Esophagus muscularis mucosa (tissue), 4 donors: ENCODE measurements at regions not wholly inside any gene's neighbourhood (a gene's known extent, or its start where the extent isn't known, plus 50 kb on each side); places are given as distances from the start of the nearest gene placed in this dataset.

Source experiments
- DNase-seq: peaks from one replicate; pipeline ENCODE4 v3.0.0-alpha.2; 2017; ENCODE audit errors: extremely low spot score
- H3K27ac ChIP-seq, 4 donors: fragments of 200-600 bp; sonication (generic); replicated peaks in 1 of 4; 1 replicate in 3 of 4; 2 replicates in 1 of 4; pipeline ENCODE4 v1.5.1; 2016 to 2019; ENCODE audit warnings: mild to moderate bottlenecking in 1 of 4
- H3K27me3 ChIP-seq, 4 donors: fragments of 200-600 bp; sonication (generic); one replicate each; pipeline versions ENCODE4 v1.5.1 to v1.6.0; 2016 to 2019
- H3K36me3 ChIP-seq, 4 donors: fragments of 200-600 bp; sonication (generic); one replicate each; pipeline ENCODE4 v1.5.1; 2016 to 2019
- H3K4me1 ChIP-seq, 4 donors: fragments of 200-600 bp; sonication (generic); one replicate each; pipeline ENCODE4 v1.5.1; 2016 to 2019
- H3K4me3 ChIP-seq, 4 donors: fragments of 200-600 bp; sonication (generic); 1 replicate in 2 of 4; 2 replicates in 2 of 4; pipeline ENCODE4 v1.5.1; 2016 to 2019; ENCODE audit warnings: mild to moderate bottlenecking in 4 of 4, moderate library complexity in 1 of 4
- H3K9me3 ChIP-seq, 4 donors: fragments of 200-600 bp; sonication (generic); 1 replicate in 3 of 4; 2 replicates in 1 of 4; pipeline ENCODE4 v1.5.1; 2016 to 2019
- EP300 ChIP-seq: sonication (generic); formaldehyde crosslinking; IDR thresholded peaks from one replicate; pipeline ENCODE4 v1.6.1; 2017; ENCODE audit warnings: antibody characterized with exemption
- POLR2A ChIP-seq: fragments of 450-650 bp; IDR thresholded peaks from one replicate; pipeline ENCODE4 v1.6.1; 2017; ENCODE audit warnings: antibody characterized with exemption, moderate library complexity, mild to moderate bottlenecking, low read depth
- POLR2AphosphoS5 ChIP-seq, 2 donors: sonication (generic); formaldehyde crosslinking; IDR thresholded peaks; one replicate each; pipeline ENCODE4 v1.6.1; 2017; ENCODE audit warnings: antibody characterized with exemption in 2 of 2
- WGBS: methylation state at CpG from one replicate; pipeline ENCODE4 v1.1.5; 2018; 5-methylcytosine and 5-hydroxymethylcytosine counted together
- intact Hi-C: fragments of 100-400 bp; cut with DNase I; formaldehyde crosslinking; loops from one replicate; pipeline ENCODE4 v1.15.1; 2023
- TF ChIP-seq, protein P1 (sequence below), 3 experiments: fragments of 200-600 bp in 2 of 3; fragments of 450-650 bp in 1 of 3; sonication (generic) in 2 of 3; IDR thresholded peaks; one replicate each; pipeline ENCODE4 v1.5.1; 2017 to 2019; ENCODE audit warnings: antibody characterized with exemption in 3 of 3, mild to moderate bottlenecking in 2 of 3, moderate library complexity in 1 of 3

DNA sequence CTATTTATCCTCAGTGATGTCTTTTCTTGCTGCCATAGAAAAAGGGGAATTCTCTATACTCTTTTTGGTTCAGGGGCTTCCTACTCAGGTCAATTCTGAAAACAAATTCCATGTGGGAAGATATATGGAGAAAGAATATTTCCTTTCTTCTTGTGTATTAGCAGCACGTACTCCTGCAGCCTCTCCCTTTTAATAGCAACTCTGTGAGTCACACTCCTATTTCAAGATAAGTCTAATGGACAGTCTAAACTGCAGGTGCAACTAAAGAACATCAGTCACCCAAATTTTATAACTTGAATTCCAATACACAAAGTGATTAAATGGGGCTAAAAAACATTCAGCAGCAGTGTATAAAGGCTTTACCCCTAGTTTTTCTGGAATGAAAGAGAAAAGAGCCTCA, 942.2 kb downstream of the CNTNAP5 start:
- intact Hi-C loops = no loop called here
- Histone ChIP-seq H3K4me3 (no peak overlapping the region), H3K36me3 (no peaks in the 10 kb centered on the region), H3K9me3 (no peaks in the 10 kb centered on the region), H3K27ac (no peak overlapping the region), H3K4me1 (peaks cover 0 to 8% (median 0%) of the 10 kb centered on the region in 4 donors), H3K27me3 (no peaks in the 10 kb centered on the region)
- TF ChIP-seq, protein P1, sequence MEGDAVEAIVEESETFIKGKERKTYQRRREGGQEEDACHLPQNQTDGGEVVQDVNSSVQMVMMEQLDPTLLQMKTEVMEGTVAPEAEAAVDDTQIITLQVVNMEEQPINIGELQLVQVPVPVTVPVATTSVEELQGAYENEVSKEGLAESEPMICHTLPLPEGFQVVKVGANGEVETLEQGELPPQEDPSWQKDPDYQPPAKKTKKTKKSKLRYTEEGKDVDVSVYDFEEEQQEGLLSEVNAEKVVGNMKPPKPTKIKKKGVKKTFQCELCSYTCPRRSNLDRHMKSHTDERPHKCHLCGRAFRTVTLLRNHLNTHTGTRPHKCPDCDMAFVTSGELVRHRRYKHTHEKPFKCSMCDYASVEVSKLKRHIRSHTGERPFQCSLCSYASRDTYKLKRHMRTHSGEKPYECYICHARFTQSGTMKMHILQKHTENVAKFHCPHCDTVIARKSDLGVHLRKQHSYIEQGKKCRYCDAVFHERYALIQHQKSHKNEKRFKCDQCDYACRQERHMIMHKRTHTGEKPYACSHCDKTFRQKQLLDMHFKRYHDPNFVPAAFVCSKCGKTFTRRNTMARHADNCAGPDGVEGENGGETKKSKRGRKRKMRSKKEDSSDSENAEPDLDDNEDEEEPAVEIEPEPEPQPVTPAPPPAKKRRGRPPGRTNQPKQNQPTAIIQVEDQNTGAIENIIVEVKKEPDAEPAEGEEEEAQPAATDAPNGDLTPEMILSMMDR (IDR thresholded peaks at IDR 0.05) = no peak
- TF ChIP-seq POLR2A = no peak
- TF ChIP-seq POLR2AphosphoS5 (IDR thresholded peaks at IDR 0.05) = no peak
- no peak for TF ChIP-seq EP300
- WGBS = 6% methylated on average over 1 of the region's 1 CpG
- DNase-seq = no peak

DNA sequence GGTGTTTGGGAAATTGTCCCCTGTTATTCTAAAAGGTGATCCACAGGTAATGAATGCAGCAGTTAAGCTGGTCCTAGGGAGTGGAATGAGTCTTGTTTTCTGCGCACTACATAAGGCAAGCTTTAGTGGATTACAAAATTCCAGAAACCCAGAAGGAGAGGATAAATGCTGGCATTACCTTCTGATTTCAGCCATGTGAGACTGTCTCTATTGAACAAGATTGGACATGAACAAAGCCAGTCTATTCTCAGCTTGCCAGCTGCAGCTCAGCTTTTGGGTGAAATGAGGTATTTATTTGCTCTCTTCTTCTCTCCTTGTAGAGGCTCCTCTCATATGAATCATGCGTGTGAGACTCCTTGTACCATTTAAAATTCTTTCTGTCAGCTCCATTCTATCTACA, 944.9 kb downstream of the CNTNAP5 start:
- Histone ChIP-seq H3K9me3 (no peaks in the 10 kb centered on the region), H3K4me3 (no peak overlapping the region)
- intact Hi-C loops = no loop called here

DNA sequence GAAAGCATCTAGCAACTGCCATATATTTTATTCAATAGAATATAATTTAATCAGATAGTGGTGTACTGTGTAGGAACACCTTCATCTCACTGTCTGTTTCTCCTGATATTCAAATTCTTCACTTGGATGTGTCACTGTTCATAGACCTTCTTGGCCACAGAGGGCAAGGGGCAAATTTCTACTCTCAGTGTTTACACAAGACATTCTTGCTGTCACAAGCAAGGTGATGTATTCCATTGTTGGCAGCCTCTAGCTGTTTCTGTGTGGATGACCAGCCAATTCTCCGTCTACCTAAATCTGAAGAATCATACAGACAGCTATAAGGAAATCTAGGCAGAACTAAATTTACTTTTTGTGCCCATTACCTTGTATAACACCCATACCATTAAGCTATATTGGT, 948.3 kb downstream of the CNTNAP5 start:
- Histone ChIP-seq H3K4me3 (no peak overlapping the region), H3K36me3 (no peaks in the 10 kb centered on the region), H3K27me3 (no peaks in the 10 kb centered on the region), H3K9me3 (no peaks in the 10 kb centered on the region), H3K4me1 (peaks cover 0 to 9% (median 6%) of the 10 kb centered on the region in 4 donors), H3K27ac (no peak overlapping the region)
- WGBS = 64% methylated on average over 1 of the region's 1 CpG
- TF ChIP-seq POLR2AphosphoS5 (IDR thresholded peaks at IDR 0.05) = no peak
- TF ChIP-seq EP300 = no peak
- DNase-seq = no peak
- intact Hi-C loops = no loop called here

More for the DNA sequence above, 944.9 kb downstream of the CNTNAP5 start:
- TF ChIP-seq, protein P1 (IDR thresholded peaks at IDR 0.05) = no peak
- TF ChIP-seq POLR2A (no peak), POLR2AphosphoS5 (IDR thresholded peaks at IDR 0.05) (no peak), EP300 (no peak)
- Histone ChIP-seq H3K27ac (no peak overlapping the region), H3K27me3 (no peaks in the 10 kb centered on the region), H3K4me1 (peaks cover 0 to 17% (median 6%) of the 10 kb centered on the region in 4 donors), H3K36me3 (no peaks in the 10 kb centered on the region)
- no peak for DNase-seq
- 86% methylated on average over 2 of the region's 2 CpGs for WGBS

DNA sequence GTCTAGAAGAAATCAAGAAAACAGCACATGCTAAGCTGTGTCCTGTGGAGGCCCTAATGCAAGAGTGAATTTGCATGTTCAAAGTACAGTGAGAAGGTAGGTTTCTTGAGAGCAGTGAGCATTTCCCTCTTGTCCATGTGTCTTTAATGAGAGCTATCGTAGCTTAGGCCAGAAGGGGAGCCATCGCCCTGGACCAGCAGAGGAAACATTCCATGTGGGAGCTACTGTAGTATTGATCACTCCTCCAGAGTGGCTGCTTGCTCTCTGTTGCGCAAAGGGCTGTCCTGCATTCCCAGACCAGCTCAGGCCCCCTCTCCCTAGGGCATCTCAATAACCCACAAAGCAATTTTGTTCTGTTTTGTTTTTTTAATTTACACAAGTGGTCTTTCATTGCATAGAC, 950.1 kb downstream of the CNTNAP5 start:
- intact Hi-C loops = no loop called here
- peaks cover 0 to 9% (median 6%) of the 10 kb centered on the region in 4 donors for H3K4me1 ChIP-seq
- no peak overlapping the region for H3K4me3 ChIP-seq
- no peaks in the 10 kb centered on the region for H3K9me3 ChIP-seq
- WGBS = 92% methylated on average over 3 of the region's 3 CpGs
- DNase-seq = no peak
- no peaks in the 10 kb centered on the region for H3K36me3 ChIP-seq
- no peaks in the 10 kb centered on the region for H3K27me3 ChIP-seq
- H3K27ac ChIP-seq = no peak overlapping the region
- TF ChIP-seq POLR2A (no peak), POLR2AphosphoS5 (IDR thresholded peaks at IDR 0.05) (no peak), EP300 (no peak)
- TF ChIP-seq, protein P1 (IDR thresholded peaks at IDR 0.05) = no peak

DNA sequence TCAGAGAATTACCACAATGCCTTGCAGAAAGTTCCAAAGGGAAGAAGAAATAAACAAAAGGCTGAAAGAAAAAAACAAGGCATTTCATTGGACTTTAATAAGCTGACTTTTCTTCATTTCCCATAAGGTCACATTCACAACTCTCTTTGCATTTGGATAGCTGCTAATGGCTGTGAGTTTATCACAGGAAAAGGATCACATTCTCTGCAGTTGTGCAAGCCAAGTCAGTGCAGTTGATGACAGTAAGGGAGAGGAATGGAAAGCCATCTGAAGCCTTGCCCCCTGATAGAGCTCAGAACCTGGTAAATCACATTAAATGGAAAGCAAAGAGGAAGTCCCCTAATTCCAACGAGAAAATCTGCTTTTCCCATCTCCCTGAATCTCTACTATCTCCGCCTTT, 950.6 kb downstream of the CNTNAP5 start:
- Histone ChIP-seq H3K27me3 (no peaks in the 10 kb centered on the region), H3K36me3 (no peaks in the 10 kb centered on the region), H3K9me3 (no peaks in the 10 kb centered on the region), H3K4me3 (no peak overlapping the region), H3K4me1 (peaks cover 0 to 9% (median 6%) of the 10 kb centered on the region in 4 donors), H3K27ac (no peak overlapping the region)
- DNase-seq = no peak
- TF ChIP-seq, protein P1 (IDR thresholded peaks at IDR 0.05) = no peak
- no peak for TF ChIP-seq POLR2A
- TF ChIP-seq POLR2AphosphoS5 (IDR thresholded peaks at IDR 0.05) = no peak
- intact Hi-C loops = no loop called here
- 84% methylated on average over 2 of the region's 2 CpGs for WGBS
